Sigmoid colon (tissue), 4 donors: ENCODE measurements at regions not wholly inside any gene's neighbourhood (a gene's known extent, or its start where the extent isn't known, plus 50 kb on each side); places are given as distances from the start of the nearest gene placed in this dataset.

ENCODE experiments used
- EP300 ChIP-seq, 4 donors: sonication (generic); formaldehyde crosslinking; IDR thresholded peaks; one replicate each; pipeline ENCODE4 v1.6.1; 2017; ENCODE audit warnings: antibody characterized with exemption in 4 of 4
- POLR2A ChIP-seq, 2 donors: fragments of 450-650 bp; IDR thresholded peaks; one replicate each; pipeline ENCODE4 v1.6.1; 2016; ENCODE audit warnings: antibody characterized with exemption in 2 of 2, mild to moderate bottlenecking in 2 of 2, moderate library complexity in 2 of 2
- POLR2AphosphoS5 ChIP-seq, 4 donors: sonication (generic); formaldehyde crosslinking; IDR thresholded peaks; one replicate each; pipeline ENCODE4 v1.6.1; 2017; ENCODE audit warnings: antibody characterized with exemption in 4 of 4
- TF ChIP-seq, protein P1 (sequence below), 4 experiments: fragments of 450-650 bp in 3 of 4; fragments of 200-600 bp in 1 of 4; IDR thresholded peaks; one replicate each; pipeline ENCODE4 v1.5.1; 2016 to 2019; ENCODE audit warnings: antibody characterized with exemption in 4 of 4, mild to moderate bottlenecking in 3 of 4, moderate library complexity in 2 of 4

- TF ChIP-seq POLR2AphosphoS5 (IDR thresholded peaks at IDR 0.05), result no peak
- TF ChIP-seq, protein P1, sequence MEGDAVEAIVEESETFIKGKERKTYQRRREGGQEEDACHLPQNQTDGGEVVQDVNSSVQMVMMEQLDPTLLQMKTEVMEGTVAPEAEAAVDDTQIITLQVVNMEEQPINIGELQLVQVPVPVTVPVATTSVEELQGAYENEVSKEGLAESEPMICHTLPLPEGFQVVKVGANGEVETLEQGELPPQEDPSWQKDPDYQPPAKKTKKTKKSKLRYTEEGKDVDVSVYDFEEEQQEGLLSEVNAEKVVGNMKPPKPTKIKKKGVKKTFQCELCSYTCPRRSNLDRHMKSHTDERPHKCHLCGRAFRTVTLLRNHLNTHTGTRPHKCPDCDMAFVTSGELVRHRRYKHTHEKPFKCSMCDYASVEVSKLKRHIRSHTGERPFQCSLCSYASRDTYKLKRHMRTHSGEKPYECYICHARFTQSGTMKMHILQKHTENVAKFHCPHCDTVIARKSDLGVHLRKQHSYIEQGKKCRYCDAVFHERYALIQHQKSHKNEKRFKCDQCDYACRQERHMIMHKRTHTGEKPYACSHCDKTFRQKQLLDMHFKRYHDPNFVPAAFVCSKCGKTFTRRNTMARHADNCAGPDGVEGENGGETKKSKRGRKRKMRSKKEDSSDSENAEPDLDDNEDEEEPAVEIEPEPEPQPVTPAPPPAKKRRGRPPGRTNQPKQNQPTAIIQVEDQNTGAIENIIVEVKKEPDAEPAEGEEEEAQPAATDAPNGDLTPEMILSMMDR (IDR thresholded peaks at IDR 0.05), result no peak
- no peak for TF ChIP-seq POLR2A (IDR thresholded peaks at IDR 0.05)
- no peak for TF ChIP-seq EP300 (IDR thresholded peaks at IDR 0.05)
Measured at GRCh38 chr9:2276296-2276695, 261.1 kb downstream of the SMARCA2 start.
